ENCODE measurements at regions not wholly inside any gene's neighbourhood (a gene's known extent, or its start where the extent isn't known, plus 50 kb on each side); places are given as distances from the start of the nearest gene placed in this dataset.
"Not testable (repeated sequence)": the region's sequence is repeated elsewhere in the genome, so short reads cannot be mapped to it uniquely, and the experiment has no call there.

DNA sequence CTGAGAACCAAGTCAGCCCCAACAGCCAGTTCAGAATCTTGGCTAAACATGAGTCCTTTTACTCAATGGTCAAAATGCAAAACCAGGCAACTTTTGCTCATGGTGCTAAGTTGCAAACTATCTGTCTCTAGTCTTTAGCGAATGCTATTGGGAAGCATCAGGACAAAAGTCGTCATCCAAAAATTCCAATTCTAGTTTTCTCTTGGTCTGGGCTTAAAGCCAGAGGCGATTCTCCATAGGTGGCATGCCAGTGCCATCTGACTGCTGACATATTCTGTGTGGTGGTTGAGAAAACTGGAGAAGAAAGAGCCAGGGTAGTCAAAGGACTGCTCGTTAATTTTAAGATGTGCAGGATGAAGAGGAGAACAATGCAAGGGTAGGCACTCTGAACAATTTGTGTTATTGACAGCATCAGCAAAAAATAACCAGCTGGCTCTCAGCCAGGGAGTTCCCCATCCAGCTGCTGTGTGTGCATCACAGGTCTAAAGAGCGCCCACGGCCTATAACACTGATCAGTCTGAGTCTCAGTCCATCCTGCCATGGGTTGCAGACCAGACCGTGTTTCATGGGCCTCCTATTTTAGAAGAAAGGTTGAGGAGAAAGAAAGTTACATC lies 313.6 kb downstream of the ALDH8A1 start:
- no peak for DNase-seq (ENCODE audit: low read depth)

DNA sequence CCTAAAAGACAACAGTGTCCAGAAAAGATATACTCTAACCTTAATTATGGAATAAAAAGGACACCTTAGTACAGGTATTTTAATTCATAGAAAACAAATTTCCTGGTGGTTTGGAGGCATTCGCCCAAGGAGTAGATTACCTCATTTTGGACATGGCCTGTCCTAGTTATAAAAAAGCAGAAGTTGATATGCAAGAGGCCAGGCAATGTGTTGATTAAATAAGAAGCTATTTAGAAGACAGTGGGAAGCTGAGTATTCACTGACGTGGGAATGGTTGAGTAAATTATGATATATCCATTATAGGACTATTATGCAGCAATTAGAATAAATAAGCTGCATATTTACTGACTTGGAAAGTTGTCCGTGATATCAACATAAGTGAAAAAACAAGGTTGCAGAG lies 314.9 kb downstream of the ALDH8A1 start:
- no peak for DNase-seq (ENCODE audit: low read depth)

DNA sequence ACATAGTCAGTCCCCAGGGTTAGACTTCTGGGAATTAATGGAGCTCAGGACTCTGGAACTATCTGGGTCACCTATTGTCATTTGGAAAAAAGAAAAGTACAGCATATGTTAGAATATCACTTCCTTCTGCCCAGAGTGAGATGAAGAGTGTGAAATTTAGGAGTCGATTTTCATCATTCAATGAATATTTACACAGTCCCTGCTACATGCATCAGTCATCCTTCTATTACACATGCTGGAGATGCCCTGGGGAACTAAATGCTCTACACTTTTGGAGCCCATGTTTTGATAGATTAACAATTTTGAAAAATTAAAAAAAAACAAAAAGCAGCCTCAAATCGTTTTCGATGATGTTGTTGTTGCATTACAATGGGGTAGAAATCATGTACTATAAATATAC lies 315.4 kb downstream of the ALDH8A1 start:
- DNase-seq (ENCODE audit: low read depth), result no peak

DNA sequence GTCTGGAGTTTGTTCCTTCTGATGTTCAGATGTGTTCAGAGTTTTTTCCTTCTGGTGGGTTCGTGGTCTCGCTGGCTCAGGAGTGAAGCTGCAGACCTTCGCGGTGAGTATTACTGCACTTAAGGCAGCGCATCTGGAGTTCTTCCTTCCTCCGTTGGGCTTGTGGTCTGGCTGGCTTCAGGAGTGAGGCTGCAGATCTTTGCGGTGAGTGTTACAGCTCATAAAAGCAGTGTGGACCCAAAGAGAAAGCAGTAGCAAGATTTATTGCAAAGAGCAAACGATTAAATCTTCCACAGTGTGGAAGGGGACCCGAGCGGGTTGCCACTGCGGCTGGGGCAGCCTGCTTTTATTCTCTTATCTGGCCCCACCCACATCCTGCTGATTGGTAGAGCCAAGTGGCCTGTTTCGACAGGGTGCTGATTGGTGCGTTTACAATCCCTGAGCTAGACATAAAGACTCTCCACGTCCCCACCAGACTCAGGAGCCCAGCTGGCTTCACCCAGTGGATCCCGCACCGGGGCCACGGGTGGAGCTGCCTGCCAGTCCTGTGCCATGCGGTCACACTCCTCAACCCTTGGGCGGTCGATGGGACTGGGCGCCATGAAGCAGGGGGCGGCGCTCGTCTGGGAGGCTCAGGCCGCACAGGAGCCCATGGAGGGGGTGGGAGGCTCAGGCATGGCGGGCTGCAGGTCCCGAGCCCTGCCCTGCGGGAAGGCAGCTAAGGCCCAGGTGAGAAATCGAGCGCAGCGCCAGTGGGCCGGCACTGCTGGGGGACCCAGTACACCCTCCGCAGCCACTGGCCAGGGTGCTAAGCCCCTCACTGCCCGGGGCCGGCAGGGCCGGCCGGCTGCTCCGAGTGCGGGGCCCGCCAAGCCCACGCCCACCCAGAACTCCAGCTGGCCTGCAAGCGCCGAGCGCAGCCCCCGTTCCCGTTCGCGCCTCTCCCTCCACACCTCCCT lies 315.3 kb upstream of the SGK1 start:
- DNase-seq (ENCODE audit: low read depth), result not testable (repeated sequence)

DNA sequence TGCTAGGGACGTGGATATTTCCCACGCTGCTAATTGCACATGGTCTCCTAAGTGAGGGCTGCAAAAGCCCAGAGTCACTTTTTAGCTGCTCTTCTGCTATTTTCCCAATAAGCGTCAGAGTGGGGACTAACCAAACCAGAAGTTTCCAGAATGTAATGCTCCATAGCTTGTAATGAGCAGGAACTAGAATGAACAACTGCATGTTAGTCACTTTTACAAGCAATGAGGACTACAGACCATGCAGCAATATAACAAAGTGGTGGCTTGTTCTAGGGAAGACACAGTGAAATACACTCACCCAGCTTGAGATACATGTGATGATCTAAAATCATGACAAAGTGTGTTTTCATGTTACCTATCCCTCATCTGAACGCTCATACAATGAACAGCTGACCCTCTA lies 314.1 kb upstream of the SGK1 start:
- DNase-seq (ENCODE audit: low read depth), result no peak

DNA sequence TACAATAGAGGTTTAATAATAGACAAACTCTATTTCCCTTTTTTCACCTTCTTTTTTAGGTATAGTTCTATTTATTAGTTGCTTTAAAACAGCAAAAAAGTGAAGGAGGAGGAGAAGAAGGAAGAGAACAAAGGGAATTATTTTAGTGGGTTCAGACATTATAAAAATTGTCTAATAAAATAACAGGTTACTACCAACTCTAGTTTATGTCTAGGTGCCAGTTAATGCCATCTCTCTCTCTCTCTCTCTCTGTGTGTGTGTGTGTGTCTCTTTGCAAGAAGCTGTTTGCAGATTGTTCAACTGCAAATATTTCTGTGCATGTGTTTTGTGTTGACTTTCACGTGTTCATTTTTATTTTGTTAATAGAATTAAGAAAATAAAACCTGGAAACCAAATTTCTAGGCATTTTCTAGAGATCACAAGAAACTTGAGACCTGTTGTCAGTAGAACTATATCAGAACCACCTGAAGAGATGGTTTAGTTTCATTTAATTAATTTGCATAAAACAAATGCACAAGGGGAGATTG lies 313.5 kb upstream of the SGK1 start:
- DNase-seq (ENCODE audit: low read depth), result no peak

DNA sequence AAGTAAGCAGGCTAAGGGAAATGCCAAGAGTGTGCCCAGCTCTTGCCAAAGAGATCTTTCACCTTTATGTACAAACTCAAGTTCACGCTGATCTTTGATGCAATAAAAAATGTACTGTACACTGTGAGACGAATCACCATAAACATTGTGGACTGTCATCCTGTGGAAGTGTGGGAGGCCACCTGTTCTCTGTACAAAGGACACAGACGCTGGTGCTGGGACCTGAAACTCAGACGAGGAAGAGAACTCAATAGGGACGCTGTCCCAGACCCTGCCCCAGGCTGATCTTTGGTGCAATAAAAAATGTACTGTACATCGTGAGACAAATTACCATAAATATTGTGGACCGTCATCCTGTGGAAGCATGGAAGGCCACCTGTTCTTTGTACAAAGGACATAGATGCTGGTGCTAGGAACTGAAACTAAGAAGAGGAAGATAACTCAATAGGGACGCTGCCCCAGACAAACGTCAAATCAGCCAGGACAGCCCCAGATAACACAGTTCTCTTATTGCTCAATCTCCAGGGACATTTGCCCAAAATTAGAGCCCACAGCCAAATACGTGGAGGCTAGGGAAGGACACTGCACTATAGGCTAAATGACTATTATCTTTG lies 312.7 kb upstream of the SGK1 start:
- no peak for DNase-seq (ENCODE audit: low read depth)

DNA sequence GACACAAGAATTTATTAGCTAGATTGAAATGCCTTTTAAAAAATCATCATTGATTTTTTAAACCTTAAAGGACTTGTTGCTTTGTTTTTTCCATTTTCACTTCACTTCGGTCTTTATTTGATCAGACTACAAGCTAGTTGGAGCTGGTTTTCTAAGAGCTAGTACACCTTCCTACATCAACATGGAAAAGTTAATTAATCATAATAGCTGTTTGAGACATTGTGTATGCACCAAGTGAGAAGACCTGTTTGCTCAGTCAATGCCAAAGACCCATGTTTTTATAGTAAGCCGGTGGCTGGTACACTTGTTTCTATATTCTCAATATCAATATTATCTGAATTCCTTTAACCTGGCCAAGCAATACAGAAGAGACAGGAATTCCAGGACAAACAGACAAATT lies 310.2 kb upstream of the SGK1 start:
- DNase-seq (ENCODE audit: low read depth), result peak; percentile 33

DNA sequence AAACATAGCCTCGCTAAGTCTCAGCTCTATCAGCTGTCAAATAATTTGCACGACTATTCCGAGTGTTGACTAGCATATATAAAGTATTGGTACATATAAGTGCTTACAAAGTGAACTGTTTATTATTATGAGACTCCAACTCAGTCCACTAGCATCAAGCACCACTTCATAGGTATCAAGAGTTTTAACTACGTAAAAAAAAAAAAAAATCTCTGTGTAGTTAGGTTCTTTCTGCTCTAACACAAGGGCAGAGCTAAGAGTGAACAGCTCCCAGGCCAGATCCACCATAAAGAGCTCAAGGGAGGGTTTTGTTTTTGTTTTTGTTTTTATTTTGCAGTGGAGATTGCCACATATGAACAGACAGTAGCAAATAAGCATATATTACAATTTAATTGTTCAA lies 309.8 kb upstream of the SGK1 start:
- no peak for DNase-seq (ENCODE audit: low read depth)

DNA sequence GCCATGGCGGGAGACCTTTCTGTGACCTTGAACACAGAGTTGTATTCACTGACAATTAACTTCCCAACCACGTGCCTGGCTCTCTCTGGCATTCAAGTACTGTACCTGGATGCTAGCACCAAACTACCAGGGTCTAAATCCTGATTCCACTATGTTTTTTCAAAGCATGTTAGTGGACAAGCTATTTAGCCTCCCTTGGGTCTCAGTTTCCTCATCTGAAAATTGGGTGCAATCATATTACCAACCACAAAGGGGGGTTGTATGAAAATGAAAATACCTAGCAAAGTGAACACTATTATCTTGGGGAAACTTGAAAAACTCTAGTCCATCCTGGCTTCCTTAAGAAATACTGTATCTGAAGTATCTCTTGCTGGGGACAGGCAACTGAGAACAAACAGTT lies 308.7 kb upstream of the SGK1 start:
- DNase-seq (ENCODE audit: low read depth), result no peak

DNA sequence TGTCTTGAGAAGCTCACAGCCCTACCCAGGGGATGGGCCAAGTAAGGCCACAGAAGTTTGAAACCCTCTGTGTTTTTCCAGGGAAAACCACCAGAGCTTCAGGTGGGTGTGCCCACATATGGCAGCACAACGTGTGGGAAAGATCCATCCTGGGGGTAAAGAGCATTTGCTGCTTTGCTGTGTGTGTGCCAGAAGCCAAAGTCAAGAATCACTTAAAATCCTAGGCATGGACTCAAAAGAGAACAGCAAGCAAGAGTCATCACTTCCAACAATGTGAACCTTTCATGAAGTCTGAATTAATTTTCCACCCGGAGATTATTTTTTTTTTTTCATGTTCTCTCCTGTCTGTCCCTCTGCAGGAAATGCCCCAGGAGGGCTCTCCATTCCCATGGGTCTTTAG lies 308.2 kb upstream of the SGK1 start:
- DNase-seq (ENCODE audit: low read depth), result peak; percentile 49

DNA sequence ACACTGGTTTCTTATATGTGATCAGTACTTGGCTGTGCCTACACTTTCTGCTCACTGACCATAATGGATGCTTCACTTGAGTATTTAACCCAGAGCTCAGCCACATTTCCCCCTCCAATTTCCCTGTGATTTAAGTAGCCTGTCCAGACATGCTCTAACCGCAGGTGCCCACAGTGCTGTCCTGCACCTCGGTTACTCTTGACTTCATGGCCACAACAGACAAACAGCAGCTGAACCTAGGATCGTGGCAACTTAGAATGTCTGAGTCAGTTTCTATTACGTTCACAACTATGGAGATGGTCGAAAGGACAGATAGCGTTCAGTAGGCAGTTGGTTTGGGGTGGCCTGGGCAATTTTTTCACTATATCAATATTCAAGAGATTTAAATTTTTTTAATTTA lies 306.9 kb upstream of the SGK1 start:
- no peak for DNase-seq (ENCODE audit: low read depth)

DNA sequence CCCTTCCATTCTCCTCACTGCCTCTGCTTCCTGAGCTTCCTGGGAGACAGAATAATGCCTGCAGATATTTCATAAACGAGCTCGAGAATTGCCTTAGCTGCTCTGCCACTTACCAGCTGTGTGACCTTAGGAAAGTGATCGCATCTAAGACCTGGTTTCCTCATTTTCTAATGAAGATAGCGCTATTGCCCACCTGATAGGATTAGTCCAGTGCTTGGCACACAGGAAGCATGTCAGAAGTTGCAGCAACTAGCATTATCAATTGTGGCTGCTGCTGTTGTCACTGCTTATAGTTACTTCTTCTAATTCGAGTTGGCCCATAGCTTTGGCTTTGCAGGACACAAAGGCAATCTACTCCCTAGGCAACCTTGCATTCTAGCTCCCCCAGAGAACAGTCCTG lies 305.5 kb upstream of the SGK1 start:
- no peak for DNase-seq (ENCODE audit: low read depth)

DNA sequence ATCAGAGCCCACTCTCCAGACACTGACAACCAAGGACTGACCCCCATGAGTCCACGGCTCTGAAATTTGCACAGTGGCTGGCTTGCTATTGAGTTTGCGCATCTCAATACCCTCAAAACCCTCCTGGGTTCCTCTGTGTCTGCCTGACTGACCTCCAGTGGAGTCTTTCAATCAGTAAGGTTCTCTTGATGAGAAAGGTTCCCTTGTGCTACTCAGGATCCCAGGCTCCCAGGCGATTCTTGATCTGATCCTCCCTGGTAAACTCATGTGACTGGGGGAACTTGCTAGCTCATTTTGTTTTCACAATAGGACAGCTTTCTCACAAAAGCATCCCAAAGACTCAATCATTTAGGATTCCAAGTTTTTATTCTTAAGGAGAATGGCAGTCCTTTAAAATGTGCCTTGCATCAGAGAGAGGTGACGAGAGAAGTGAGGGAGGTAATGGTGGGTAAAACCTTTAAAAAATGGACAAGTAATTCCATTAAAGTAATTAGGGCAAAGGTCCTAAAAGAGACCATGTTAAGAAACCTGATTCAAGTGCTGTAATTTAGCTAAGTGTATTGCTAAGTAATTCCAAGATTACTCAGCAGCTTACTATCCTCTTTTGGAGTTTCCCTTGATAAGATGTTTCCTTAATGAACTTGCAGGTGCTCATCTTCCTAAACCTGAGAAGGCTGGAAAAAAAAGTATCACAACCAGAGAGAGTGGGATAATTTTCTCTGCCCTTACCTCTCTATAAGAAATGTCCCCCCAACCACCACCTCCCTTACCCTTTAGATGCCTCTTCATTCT lies 304.7 kb upstream of the SGK1 start:
- DNase-seq (ENCODE audit: low read depth), result no peak

DNA sequence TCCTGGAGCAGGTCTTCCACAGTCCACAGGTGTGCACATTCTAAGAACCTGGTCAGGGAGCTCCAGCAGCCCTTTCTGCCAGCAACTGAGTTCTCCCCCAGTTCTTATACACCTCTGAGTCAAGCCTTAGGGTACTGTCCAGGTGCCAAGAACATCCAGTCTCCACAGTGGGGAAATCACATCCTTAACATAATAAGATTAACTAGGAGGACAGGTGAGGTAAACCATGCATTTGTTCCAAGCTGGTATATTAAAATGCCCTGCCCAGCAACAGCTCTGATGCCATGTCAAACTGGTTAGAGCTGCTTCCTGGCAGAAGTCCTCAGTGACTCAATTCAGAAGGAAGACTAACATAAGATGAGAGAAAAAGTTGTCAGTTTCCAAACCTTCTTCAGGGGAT lies 303.9 kb upstream of the SGK1 start:
- DNase-seq (ENCODE audit: low read depth), result peak; percentile 73

DNA sequence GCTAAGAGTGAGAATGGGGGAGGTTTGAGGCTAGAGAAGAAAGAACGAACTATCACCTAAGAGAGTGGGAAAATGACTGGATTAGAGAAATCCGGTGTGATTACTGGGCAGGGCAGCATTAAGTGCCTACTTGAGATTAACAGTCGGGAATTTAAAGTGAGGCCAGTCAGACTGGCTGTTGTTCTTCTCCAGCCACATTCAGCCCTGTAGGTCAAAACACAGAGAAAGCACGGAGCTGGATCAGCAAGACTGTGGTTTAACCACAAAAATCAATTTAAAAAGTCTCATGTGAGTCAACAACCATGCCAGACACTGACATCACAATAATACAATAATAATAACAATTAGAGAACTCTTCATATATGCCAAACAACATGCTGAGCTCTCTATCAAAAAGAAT lies 301.9 kb upstream of the SGK1 start:
- peak; percentile 71 for DNase-seq (ENCODE audit: low read depth)

DNA sequence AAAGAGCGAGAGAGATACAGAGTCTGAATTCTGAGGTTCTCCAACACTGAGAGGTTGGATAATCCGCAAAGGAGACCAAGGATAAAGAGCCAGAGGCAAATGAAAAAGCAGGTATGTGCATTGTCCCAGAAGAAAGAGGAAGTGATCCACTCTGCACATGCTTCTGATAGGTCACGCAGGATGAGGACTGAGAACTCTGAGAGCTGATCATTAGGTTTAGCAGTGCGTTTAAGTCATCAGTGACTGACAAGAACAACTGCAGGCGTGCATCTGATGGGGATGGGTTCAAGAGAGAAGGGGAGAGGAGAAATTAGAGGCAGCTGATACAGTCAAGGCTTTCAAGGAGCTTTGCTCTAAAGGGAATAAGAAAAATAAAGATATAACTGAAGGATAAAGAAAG lies 301.2 kb upstream of the SGK1 start:
- no peak for DNase-seq (ENCODE audit: low read depth)

DNA sequence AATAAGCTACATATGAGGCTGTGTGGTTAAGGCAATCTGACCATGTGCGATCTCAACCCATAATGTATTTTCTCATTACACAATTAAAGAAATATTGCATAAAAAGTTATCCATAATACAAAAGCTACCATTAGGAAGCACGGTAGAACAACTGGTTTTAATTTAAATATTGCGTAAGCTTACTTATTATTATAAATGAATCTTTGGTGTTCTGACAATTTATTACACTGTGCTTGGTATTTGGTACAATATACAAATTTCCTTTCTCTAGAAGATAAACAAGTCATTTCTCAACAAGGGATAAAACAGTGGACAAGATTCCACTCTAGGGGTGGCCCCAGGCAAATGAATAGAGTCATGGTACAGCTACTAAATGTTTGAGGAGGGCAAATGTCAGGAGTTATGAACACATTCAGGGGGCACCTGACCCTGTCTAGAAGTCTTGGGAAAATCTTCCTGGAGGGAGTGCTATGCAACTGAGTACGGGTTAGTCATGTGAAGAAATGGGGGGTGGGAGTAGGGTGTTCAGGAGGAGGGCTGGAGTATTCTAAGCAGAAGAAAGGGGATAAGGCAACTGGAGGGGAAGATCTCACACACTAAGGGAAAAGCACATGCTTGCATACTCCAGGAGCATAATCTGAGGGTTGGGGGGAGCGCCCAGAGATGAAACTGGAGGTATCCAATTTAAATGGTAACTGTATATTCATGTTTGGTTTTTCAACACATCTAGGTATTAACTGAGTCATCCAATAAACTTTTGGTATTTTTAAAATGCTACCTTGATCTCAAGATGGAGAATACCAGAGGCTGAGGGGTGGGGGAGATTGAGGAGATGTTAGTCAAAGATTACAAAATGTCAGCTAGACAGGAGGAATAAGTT lies 296.9 kb upstream of the SGK1 start:
- no peak for DNase-seq (ENCODE audit: low read depth)

DNA sequence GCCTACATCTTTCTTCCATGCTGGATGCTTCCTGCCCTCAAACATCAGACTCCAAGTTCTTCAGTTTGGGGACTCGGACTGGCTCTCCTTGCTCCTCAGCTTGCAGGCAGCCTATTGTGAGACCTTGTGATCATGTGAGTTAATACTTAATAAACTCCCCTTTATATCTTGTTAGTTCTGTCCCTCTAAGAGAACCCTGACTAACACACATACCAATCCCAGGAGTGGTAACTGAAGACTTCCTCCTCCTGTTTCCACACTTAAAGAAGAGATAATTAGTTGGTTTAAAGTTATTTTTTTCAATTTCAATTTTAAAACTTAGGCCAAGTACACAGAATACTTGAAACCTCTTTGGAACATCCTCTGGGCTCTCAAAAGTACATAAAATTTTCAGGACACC lies 294.2 kb upstream of the SGK1 start:
- DNase-seq (ENCODE audit: low read depth), result peak; percentile 42

DNA sequence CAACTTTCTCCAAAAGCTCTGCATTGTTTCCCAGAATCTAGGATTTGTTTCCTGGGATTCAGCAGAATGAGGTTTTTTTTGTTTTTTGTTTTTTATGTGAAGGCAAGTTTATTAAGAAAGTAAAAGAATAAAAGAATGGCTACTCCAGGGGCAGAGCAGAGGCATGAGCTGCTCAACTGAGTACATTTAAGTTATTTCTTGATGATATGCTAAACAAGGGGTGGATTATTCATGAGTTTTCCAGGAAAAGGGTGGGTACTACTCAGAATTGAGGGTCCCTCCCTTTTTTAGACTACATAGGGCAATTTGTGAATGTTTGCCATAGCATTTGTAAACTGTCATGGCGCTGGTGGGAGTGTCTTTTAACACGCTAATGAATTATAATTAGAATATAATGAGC lies 292.5 kb upstream of the SGK1 start:
- DNase-seq (ENCODE audit: low read depth), result no peak

DNA sequence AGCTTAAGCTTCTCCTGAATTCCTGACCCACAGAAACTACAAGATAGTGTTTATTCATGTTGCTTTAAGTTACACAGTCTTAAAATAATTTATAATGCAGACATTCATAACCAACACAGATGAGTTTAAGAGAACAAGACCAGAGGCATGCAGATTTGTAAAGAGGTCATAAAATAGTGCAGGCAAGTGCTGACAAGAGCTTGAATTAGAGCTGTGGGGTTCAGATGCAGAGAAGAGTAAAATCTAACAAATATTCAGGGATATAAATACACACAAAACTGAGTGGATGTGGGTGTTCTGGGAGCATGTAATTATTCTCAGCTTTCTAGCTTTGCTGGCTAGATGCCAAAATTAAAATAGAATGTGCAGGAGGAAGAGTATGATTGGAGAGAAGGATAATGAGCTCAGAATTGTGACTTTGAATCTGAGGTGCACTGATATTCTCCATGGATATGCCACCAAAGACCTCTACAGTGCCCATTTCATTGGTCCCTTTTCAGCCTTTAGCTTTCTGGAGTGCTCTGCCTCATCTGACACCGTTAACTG lies 291.9 kb upstream of the SGK1 start:
- no peak for DNase-seq (ENCODE audit: low read depth)
